K562 (cell line): ENCODE measurements at regions not wholly inside any gene's neighbourhood (a gene's known extent, or its start where the extent isn't known, plus 50 kb on each side); places are given as distances from the start of the nearest gene placed in this dataset.

ENCODE experiments used
- BDP1 ChIP-seq: IDR thresholded peaks from 3 replicates; pipeline ENCODE4 v1.6.1; 2011; ENCODE audit not compliant: insufficient read length, insufficient read depth
- ELF4 ChIP-seq: fragments of 450-650 bp; formaldehyde crosslinking; IDR thresholded peaks from 2 replicates; pipeline ENCODE4 v1.4.0; 2022; ENCODE audit warnings: missing genetic modification characterization
- EWSR1 ChIP-seq: fragments of 450-650 bp; IDR thresholded peaks from 2 replicates; pipeline ENCODE4 v1.6.1; 2018; ENCODE audit warnings: borderline replicate concordance, mild to moderate bottlenecking, low read depth, moderate library complexity; ENCODE audit not compliant: partially characterized antibody
- EZH2 ChIP-seq: IDR thresholded peaks from 2 replicates; pipeline ENCODE4 v1.6.1; 2012; ENCODE audit warnings: low read depth, mild to moderate bottlenecking, inconsistent platforms, low read length, borderline replicate concordance
- GABPB2 ChIP-seq: fragments of 250-450 bp; sonication (Bioruptor Pico); conservative IDR thresholded peaks from 2 replicates; pipeline ENCODE4 v1.5.1; 2021; ENCODE audit warnings: mild to moderate bottlenecking
- HNRNPH1 ChIP-seq: fragments of 200-400 bp; formaldehyde crosslinking; optimal IDR thresholded peaks from 2 replicates; pipeline ENCODE3; 2017; ENCODE audit warnings: low read depth, mild to moderate bottlenecking, low read length, moderate library complexity
- NR3C1 ChIP-seq: sonication (generic); formaldehyde crosslinking; IDR thresholded peaks from 2 replicates; pipeline ENCODE4 v1.8.1; 2022; ENCODE audit warnings: missing genetic modification reagents
- RNF2 ChIP-seq: sonication (generic); IDR thresholded peaks from 2 replicates; pipeline ENCODE4 v1.6.1; 2016
- ZFPM2 ChIP-seq: fragments of 250-450 bp; sonication (Bioruptor Pico); IDR thresholded peaks from 2 replicates; pipeline ENCODE4 v1.5.1; 2022; ENCODE audit warnings: mild to moderate bottlenecking

- no peak for TF ChIP-seq EWSR1
- TF ChIP-seq ELF4 (CRISPR knock-in tag) = no peak
- TF ChIP-seq NR3C1 (CRISPR knock-in tag) = no peak
- no peak for TF ChIP-seq ZFPM2 (CRISPR knock-in tag)
- no peak for TF ChIP-seq GABPB2
- TF ChIP-seq BDP1 = no peak
- TF ChIP-seq HNRNPH1 = no peak
- no peak for TF ChIP-seq EZH2
- no peak for TF ChIP-seq RNF2
Observed at GRCh38 chr12:97182769-97183168, 275.7 kb downstream of the NEDD1 start.
